Activated T-cell treated with anti-CD3 and anti-CD28 coated beads for 48 hours (primary cell): ENCODE measurements at regions not wholly inside any gene's neighbourhood (a gene's known extent, or its start where the extent isn't known, plus 50 kb on each side); places are given as distances from the start of the nearest gene placed in this dataset.

Source experiments
- DNase-seq: peaks from one replicate; pipeline ENCODE4 v3.0.0-alpha.2; 2020; ENCODE audit warnings: low read depth

GRCh38 chr4:184528713-184529112 is 54.4 kb upstream of the IRF2 start:
- no peak for DNase-seq

DNA sequence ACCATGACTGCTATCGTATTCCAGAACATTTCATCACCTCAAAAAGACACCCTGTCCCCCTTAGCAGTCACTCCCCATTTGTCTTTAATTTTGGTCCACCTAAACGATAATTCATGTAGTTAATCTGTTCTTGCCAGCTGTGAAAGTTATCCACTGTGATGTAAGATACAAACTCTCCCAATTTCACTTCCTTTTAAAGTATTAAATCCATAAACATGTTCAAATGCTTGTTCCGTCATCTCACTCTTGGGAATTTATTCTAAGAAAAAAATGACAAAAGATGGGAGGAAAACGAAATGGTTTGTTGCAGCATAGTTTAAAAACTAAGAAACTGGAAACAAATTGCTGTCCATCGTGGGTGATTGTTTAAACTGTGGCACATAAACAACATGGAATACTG is 53.7 kb upstream of the IRF2 start:
- DNase-seq: no peak

DNA sequence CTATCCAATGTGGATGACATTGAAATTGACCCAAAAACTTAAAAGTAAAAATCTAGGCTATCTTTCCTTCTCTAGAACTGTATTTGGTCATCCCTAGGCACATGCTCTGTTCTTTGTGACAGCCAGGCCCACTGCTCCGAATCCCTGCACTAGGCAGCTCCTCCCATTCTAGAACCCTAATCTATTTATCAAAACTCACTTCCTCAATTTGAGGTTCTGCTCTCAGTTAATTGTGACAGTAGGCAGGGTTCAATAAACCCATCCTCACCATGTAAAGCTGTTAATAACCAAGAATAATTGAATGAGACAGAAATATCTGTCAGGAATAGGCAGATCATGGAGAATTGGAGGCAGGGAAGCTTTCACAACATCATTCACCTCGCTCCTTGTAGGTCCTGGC is 51.9 kb upstream of the IRF2 start:
- DNase-seq: no peak
